OCI-LY1 (cell line): ENCODE measurements at regions not wholly inside any gene's neighbourhood (a gene's known extent, or its start where the extent isn't known, plus 50 kb on each side); places are given as distances from the start of the nearest gene placed in this dataset.

Source experiments
- H2AFZ ChIP-seq: fragments of 200-600 bp; sonication (generic), shearing (Covaris generic); 2 replicates; pipeline ENCODE4 v1.6.0; 2014; ENCODE audit warnings: antibody characterized with exemption, mild to moderate bottlenecking, low read length
- H3F3A ChIP-seq: fragments of 200-600 bp; sonication (generic), shearing (Covaris generic); 2 replicates; pipeline ENCODE4 v1.6.0; 2014; ENCODE audit warnings: mild to moderate bottlenecking, antibody characterized with exemption, low read length, moderate library complexity; ENCODE audit not compliant: insufficient read depth
- H3K27ac ChIP-seq: fragments of 200-600 bp; sonication (generic); 2 replicates; pipeline ENCODE4 v1.5.1; 2014; ENCODE audit warnings: low read length, mixed run types, mild to moderate bottlenecking, low read depth; ENCODE audit not compliant: poor library complexity, severe bottlenecking
- H3K27me3 ChIP-seq: fragments of 200-600 bp; sonication (generic); 2 replicates; pipeline ENCODE4 v1.6.0; 2014; ENCODE audit warnings: antibody characterized with exemption, mild to moderate bottlenecking, low read length, moderate library complexity; ENCODE audit not compliant: insufficient read depth
- H3K36me3 ChIP-seq: fragments of 200-600 bp; sonication (generic); 2 replicates; pipeline ENCODE4 v1.6.1; 2014; ENCODE audit warnings: mild to moderate bottlenecking, antibody characterized with exemption, low read length, moderate library complexity, mixed read lengths; ENCODE audit not compliant: insufficient read depth
- H3K4me1 ChIP-seq: fragments of 200-600 bp; sonication (generic); 2 replicates; pipeline ENCODE4 v1.5.1; 2014; ENCODE audit warnings: mild to moderate bottlenecking, low read length, moderate library complexity; ENCODE audit not compliant: insufficient read depth, severe bottlenecking
- H3K4me2 ChIP-seq: fragments of 200-600 bp; sonication (generic), shearing (Covaris generic); 2 replicates; pipeline ENCODE4 v1.6.1; 2014; ENCODE audit warnings: low read length
- H3K4me3 ChIP-seq: fragments of 200-600 bp; sonication (generic); 2 replicates; pipeline ENCODE4 v1.5.1; 2014; ENCODE audit warnings: low read length, low read depth, mild to moderate bottlenecking, mixed read lengths; ENCODE audit not compliant: poor library complexity, severe bottlenecking
- H3K79me2 ChIP-seq: fragments of 200-600 bp; shearing (Covaris generic); 2 replicates; pipeline ENCODE4 v1.6.1; 2016; ENCODE audit warnings: mixed run types, low read length, mixed read lengths; ENCODE audit not compliant: insufficient read depth
- H3K9ac ChIP-seq: fragments of 200-600 bp; sonication (generic), shearing (Covaris generic); 2 replicates; pipeline ENCODE4 v1.6.1; 2014; ENCODE audit warnings: mild to moderate bottlenecking, low read length, mixed read lengths
- H3K9me2 ChIP-seq: fragments of 200-600 bp; sonication (generic), shearing (Covaris generic); 2 replicates; pipeline ENCODE4 v1.6.1; 2014; ENCODE audit warnings: low read depth, mild to moderate bottlenecking, low read length, mixed read lengths
- H3K9me3 ChIP-seq: fragments of 200-600 bp; shearing (Covaris generic); 2 replicates; pipeline ENCODE4 v1.6.1; 2014; ENCODE audit warnings: low read length, mixed read lengths
- H4K20me1 ChIP-seq: fragments of 200-600 bp; sonication (generic), shearing (Covaris generic); 2 replicates; pipeline ENCODE4 v1.6.0; 2016; ENCODE audit warnings: mild to moderate bottlenecking, low read length; ENCODE audit not compliant: insufficient read depth
- EZH2 ChIP-seq: fragments of 200-600 bp; sonication (generic), shearing (Covaris generic); IDR thresholded peaks from 2 replicates; pipeline ENCODE4 v1.8.0; 2017; ENCODE audit warnings: borderline replicate concordance, mixed run types, mild to moderate bottlenecking, antibody characterized with exemption, low read length, moderate library complexity, mixed read lengths
- TF ChIP-seq, protein P1 (sequence below): fragments of 200-600 bp; sonication (generic), shearing (Covaris generic); IDR thresholded peaks from 2 replicates; pipeline ENCODE4 v1.5.1; 2017; ENCODE audit warnings: mild to moderate bottlenecking, antibody characterized with exemption, low read length, moderate library complexity, mixed read lengths

DNA sequence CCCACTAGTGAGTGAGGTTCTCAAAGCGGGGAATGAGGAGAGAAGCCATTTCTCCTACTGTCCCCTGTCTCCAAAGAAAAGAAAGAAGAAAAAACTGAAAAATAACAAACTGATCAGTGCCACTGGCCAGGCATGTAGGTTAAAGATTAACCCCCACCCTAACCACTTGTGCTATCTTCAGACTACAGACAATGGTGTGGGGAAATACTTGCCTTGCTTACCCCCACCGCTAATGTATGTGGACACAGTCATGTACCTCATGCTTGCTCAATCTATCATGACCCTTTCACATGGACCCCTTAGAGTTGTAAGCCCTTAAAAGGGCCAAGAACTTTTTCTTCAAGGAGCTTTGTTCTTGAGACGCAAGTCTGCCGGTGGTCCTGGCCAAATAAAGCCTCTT is 75.9 kb downstream of the EIF1AY start:
- Histone ChIP-seq H4K20me1 (no peaks in the 10 kb centered on the region), H3K4me2 (no peak overlapping the region), H3K9me2 (no peaks in the 10 kb centered on the region), H3K4me3 (no peak overlapping the region), H3K79me2 (no peaks in the 10 kb centered on the region), H3K27ac (no peak overlapping the region), H3F3A (no peaks in the 10 kb centered on the region), H3K9ac (no peak overlapping the region), H3K4me1 (peaks cover 14% of the 10 kb centered on the region), H3K36me3 (no peaks in the 10 kb centered on the region), H3K9me3 (no peaks in the 10 kb centered on the region), H3K27me3 (no peaks in the 10 kb centered on the region), H2AFZ (no peak overlapping the region)
- TF ChIP-seq, protein P1, sequence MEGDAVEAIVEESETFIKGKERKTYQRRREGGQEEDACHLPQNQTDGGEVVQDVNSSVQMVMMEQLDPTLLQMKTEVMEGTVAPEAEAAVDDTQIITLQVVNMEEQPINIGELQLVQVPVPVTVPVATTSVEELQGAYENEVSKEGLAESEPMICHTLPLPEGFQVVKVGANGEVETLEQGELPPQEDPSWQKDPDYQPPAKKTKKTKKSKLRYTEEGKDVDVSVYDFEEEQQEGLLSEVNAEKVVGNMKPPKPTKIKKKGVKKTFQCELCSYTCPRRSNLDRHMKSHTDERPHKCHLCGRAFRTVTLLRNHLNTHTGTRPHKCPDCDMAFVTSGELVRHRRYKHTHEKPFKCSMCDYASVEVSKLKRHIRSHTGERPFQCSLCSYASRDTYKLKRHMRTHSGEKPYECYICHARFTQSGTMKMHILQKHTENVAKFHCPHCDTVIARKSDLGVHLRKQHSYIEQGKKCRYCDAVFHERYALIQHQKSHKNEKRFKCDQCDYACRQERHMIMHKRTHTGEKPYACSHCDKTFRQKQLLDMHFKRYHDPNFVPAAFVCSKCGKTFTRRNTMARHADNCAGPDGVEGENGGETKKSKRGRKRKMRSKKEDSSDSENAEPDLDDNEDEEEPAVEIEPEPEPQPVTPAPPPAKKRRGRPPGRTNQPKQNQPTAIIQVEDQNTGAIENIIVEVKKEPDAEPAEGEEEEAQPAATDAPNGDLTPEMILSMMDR = no peak
- TF ChIP-seq EZH2 = no peak

DNA sequence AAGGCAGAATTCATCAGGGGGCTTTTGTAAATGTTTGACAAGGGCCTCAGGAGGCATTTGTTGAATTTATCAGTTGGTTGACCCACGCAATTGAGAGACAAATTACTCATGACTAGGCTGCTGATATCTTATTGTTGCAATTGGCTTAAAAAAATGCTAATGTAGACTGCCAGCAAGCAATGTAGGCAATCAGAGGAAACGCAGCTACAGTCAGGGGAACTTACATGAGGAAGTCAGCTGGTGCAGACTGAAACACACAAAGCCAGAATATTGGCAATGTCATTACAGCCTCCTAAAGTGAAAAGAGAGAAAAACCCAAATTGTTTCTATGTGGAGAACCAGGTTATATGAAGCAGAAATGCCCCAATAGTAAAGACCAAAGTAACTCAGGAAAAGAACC is 83.9 kb downstream of the EIF1AY start:
- TF ChIP-seq, protein P1 = no peak
- no peak for TF ChIP-seq EZH2

DNA sequence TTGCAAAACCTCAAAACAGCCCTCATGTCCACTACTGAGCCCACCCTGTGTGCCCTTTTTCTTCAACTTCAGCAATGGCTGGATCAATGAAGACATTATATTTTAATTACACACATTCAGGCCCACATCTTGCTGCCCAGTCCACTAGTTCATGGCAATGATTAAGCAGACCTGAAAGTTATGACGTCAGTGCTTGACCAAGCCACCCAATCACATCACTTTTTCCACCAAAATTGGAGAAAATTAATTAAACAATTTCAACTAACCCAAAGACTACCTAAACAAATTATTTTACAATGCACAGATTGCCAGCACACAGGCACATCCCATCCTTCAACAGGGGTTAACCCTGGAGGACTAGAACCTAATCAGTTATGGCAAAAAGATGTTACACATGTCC is 86.6 kb downstream of the EIF1AY start:
- no peak overlapping the region for H3K9ac ChIP-seq
- no peaks in the 10 kb centered on the region for H3F3A ChIP-seq
- H3K4me2 ChIP-seq = no peak overlapping the region
- peaks cover 15% of the 10 kb centered on the region for H3K4me1 ChIP-seq
- H3K27ac ChIP-seq = no peak overlapping the region
- H3K4me3 ChIP-seq = no peak overlapping the region
- no peaks in the 10 kb centered on the region for H3K36me3 ChIP-seq
- H3K9me3 ChIP-seq = no peaks in the 10 kb centered on the region
- no peak overlapping the region for H2AFZ ChIP-seq
- no peaks in the 10 kb centered on the region for H3K9me2 ChIP-seq
- H3K79me2 ChIP-seq = no peaks in the 10 kb centered on the region
- no peaks in the 10 kb centered on the region for H4K20me1 ChIP-seq
- TF ChIP-seq, protein P1 = no peak
- TF ChIP-seq EZH2 = no peak
- H3K27me3 ChIP-seq = no peaks in the 10 kb centered on the region

More for the DNA sequence above, 83.9 kb downstream of the EIF1AY start:
- H3K36me3 ChIP-seq = no peaks in the 10 kb centered on the region
- no peaks in the 10 kb centered on the region for H3K9me2 ChIP-seq
- H3K79me2 ChIP-seq = no peaks in the 10 kb centered on the region
- H3K4me1 ChIP-seq = peaks cover 19% of the 10 kb centered on the region
- H4K20me1 ChIP-seq = no peaks in the 10 kb centered on the region
- no peaks in the 10 kb centered on the region for H3K27me3 ChIP-seq
- no peak overlapping the region for H3K4me2 ChIP-seq
- H3K9me3 ChIP-seq = no peaks in the 10 kb centered on the region
- H2AFZ ChIP-seq = no peak overlapping the region
- no peaks in the 10 kb centered on the region for H3F3A ChIP-seq
- H3K9ac ChIP-seq = no peak overlapping the region
- H3K27ac ChIP-seq = no peak overlapping the region
- no peak overlapping the region for H3K4me3 ChIP-seq
